ENCODE measurements at regions not wholly inside any gene's neighbourhood (a gene's known extent, or its start where the extent isn't known, plus 50 kb on each side); places are given as distances from the start of the nearest gene placed in this dataset.

GRCh38 chr10:123425680-123426079 is 240.5 kb upstream of the GPR26 start:
- H3K4me3 ChIP-seq (ENCODE audit: low read depth, low read length): no peak overlapping the region
- no peak for DNase-seq (ENCODE audit: low read depth)
- TF ChIP-seq, protein P1, sequence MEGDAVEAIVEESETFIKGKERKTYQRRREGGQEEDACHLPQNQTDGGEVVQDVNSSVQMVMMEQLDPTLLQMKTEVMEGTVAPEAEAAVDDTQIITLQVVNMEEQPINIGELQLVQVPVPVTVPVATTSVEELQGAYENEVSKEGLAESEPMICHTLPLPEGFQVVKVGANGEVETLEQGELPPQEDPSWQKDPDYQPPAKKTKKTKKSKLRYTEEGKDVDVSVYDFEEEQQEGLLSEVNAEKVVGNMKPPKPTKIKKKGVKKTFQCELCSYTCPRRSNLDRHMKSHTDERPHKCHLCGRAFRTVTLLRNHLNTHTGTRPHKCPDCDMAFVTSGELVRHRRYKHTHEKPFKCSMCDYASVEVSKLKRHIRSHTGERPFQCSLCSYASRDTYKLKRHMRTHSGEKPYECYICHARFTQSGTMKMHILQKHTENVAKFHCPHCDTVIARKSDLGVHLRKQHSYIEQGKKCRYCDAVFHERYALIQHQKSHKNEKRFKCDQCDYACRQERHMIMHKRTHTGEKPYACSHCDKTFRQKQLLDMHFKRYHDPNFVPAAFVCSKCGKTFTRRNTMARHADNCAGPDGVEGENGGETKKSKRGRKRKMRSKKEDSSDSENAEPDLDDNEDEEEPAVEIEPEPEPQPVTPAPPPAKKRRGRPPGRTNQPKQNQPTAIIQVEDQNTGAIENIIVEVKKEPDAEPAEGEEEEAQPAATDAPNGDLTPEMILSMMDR (IDR thresholded peaks at IDR 0.05; ENCODE audit: insufficient read depth, low read depth, low read length): no peak

- TF ChIP-seq, protein P1 (IDR thresholded peaks at IDR 0.05; ENCODE audit: insufficient read depth, low read depth, low read length): no peak
- H3K4me3 ChIP-seq (ENCODE audit: low read depth, low read length): no peak overlapping the region
- DNase-seq (ENCODE audit: low read depth): no peak
Observed at GRCh38 chr10:123427165-123427786, 238.9 kb upstream of the GPR26 start.

DNA sequence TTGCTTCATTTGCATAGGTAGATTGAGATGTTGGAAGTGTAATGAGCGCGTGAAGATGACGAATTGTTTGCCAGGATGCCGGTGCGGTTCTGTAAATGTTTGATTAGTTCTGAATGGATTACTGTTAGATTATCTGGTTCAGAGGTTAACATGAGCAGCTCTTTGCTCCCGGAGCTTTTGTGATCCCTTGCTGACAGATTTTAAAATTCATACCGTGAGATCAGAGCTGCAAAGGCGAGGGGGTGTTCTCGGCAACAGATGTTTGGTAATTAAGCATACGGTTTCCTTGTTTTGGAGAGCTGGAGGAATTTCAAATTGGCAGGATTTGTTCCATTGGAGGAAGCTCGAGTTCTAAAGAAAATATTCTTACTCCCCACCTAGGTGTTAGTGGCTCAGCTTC is 237.8 kb upstream of the GPR26 start:
- no peak for DNase-seq (ENCODE audit: low read depth)
- TF ChIP-seq, protein P1 (IDR thresholded peaks at IDR 0.05; ENCODE audit: insufficient read depth, low read depth, low read length): no peak
- no peak overlapping the region for H3K4me3 ChIP-seq (ENCODE audit: low read depth, low read length)

- TF ChIP-seq, protein P1 (IDR thresholded peaks at IDR 0.05; ENCODE audit: insufficient read depth, low read depth, low read length): no peak
- no peak for DNase-seq (ENCODE audit: low read depth)
- H3K4me3 ChIP-seq (ENCODE audit: low read depth, low read length): no peak overlapping the region
Observed at GRCh38 chr10:123429706-123430221, 236.4 kb upstream of the GPR26 start.

DNA sequence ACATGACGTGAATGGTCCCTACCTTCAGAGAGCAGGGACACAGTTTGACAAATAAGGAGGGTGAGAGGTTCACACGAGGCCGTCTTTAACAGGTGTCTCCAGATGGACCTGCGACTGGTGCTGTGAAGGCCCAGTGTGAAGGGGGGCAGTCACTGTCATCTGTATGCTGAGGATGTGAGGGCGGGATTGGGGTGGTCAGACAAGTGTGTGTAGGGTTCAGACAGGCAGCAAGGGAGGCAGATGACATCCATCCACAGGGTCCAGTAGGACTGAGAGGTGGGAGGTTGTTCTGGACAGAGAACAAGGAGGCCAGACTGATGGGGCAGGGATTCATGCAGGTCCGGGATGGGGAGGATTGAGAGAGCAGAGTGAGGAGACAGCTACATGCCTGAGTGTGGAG is 232.6 kb upstream of the GPR26 start:
- H3K4me3 ChIP-seq (ENCODE audit: low read depth, low read length): no peak overlapping the region
- TF ChIP-seq, protein P1 (IDR thresholded peaks at IDR 0.05; ENCODE audit: insufficient read depth, low read depth, low read length): no peak
- DNase-seq (ENCODE audit: low read depth): no peak

DNA sequence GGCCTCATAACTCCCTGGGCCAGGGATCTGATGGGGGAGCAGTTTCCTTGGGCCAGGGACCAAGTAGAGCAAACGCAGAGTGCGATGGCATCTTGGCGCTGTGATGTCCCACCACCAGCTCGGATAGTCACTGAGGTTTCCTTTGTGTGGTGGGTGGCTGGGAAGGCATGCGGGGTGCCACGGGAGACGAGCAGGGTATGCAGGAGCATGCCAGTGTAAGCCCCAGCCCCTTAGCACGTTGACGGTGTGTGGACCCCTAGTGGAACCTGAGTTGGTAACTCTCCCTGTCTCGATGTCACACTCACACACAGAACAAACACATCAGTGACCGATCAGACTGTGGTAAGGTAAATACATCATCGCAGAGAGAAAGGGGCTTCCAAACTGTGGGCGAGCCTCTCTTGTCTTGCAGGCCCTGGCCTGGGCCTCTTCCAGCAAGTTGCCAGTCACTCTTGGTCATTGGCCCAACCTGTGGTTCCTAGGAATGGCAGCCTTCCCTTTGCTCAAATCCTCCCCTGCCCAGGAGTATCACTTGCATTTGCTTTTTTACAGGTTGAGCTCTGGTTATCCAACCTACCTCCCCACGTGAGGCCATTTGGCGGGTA is 231.6 kb upstream of the GPR26 start:
- no peak overlapping the region for H3K4me3 ChIP-seq (ENCODE audit: low read depth, low read length)
- DNase-seq (ENCODE audit: low read depth): no peak
- TF ChIP-seq, protein P1 (IDR thresholded peaks at IDR 0.05; ENCODE audit: insufficient read depth, low read depth, low read length): no peak

Data from fibroblast of villous mesenchyme (primary cell).